MCF 10A (cell line): ENCODE measurements at regions not wholly inside any gene's neighbourhood (a gene's known extent, or its start where the extent isn't known, plus 50 kb on each side); places are given as distances from the start of the nearest gene placed in this dataset.

ENCODE experiments used
- BruUV-seq: library from RNA; stranded (reverse); fragments of 400-500 nt; replicated peaks from 2 replicates; lab custom pipeline; 2021; lab: Mats Ljungman, UMichigan
- CTCF ChIA-PET: fragments of 300-600 bp; sonication (Branson Sonifier 250); formaldehyde crosslinking; extraction: SDS; loops from one replicate; lab custom pipeline; 2021; ENCODE audit warnings: antibody characterized with exemption, inconsistent platforms; lab: Yijun Ruan, JAX
- POLR2A ChIA-PET: fragments of 300-600, 350-650 bp; sonication (Branson Sonifier 250); formaldehyde crosslinking; extraction: SDS; loops from one replicate; lab custom pipeline; 2020; ENCODE audit warnings: antibody characterized with exemption, inconsistent platforms; lab: Yijun Ruan, JAX
- DNase-seq: peaks from one replicate; pipeline ENCODE4 v3.0.0-alpha.2; 2018; ENCODE audit not compliant: unreplicated experiment
- H3K27ac Mint-ChIP-seq: one replicate; pipeline ENCODE4 v1.8.0; 2022; ENCODE audit warnings: mild to moderate bottlenecking, low read depth, mixed read lengths; ENCODE audit not compliant: unreplicated experiment
- H3K27me3 Mint-ChIP-seq: one replicate; pipeline ENCODE4 v1.8.0; 2022; ENCODE audit warnings: mixed read lengths; ENCODE audit not compliant: insufficient read depth, unreplicated experiment
- H3K36me3 Mint-ChIP-seq: one replicate; pipeline ENCODE4 v1.8.0; 2022; ENCODE audit warnings: mild to moderate bottlenecking, moderate library complexity, mixed read lengths; ENCODE audit not compliant: insufficient read depth, unreplicated experiment
- H3K4me1 Mint-ChIP-seq: one replicate; pipeline ENCODE4 v1.8.0; 2022; ENCODE audit warnings: mixed read lengths; ENCODE audit not compliant: insufficient read depth, unreplicated experiment
- H3K4me3 Mint-ChIP-seq: one replicate; pipeline ENCODE4 v1.8.0; 2022; ENCODE audit warnings: mild to moderate bottlenecking, moderate library complexity, mixed read lengths; ENCODE audit not compliant: unreplicated experiment
- H3K9me3 Mint-ChIP-seq: one replicate; pipeline ENCODE4 v1.8.0; 2022; ENCODE audit warnings: mixed read lengths; ENCODE audit not compliant: unreplicated experiment
- intact Hi-C: fragments of 100-400 bp; cut with micrococcal nuclease; formaldehyde crosslinking; loops from 2 replicates; pipeline ENCODE4 v1.14.1; 2022
- TF ChIP-seq, protein P1 (sequence below): fragments of 200-600 bp; IDR thresholded peaks from one replicate; pipeline ENCODE4 v1.8.0; 2022; ENCODE audit warnings: antibody characterized with exemption, mild to moderate bottlenecking; ENCODE audit not compliant: unreplicated experiment

DNA sequence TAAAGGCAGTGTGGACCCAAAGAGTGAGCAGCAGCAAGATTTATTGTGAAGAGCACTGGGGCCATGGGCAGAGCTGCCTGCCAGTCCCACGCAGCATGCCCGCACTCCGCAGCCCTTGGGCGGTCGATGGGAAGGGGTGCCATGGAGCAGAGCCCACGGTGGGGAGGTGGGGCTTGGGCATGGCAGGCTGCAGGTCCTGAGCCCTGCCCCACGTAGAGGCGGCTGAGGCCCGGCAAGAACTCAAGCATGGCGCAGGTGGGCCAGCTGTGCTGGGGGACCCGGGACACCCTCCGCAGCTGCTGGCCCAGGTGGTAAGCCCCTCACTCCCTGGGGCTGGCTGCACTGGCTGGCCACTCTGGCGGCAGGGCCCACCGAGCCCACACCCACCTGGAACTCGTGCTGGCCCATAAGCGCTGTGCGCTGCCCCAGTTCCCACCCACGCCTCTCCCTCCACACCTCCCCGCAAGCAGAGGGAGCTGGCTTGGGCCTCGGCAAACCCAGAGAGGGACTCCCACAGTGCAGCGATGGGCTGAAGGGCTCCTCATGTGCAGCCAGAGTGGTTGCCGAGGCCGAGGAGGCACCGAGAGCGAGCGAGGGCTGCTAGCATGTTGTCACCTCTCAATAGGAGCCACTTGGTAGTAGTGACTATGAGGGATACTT lies 1218.8 kb upstream of the EPHA6 start:
- TF ChIP-seq, protein P1, sequence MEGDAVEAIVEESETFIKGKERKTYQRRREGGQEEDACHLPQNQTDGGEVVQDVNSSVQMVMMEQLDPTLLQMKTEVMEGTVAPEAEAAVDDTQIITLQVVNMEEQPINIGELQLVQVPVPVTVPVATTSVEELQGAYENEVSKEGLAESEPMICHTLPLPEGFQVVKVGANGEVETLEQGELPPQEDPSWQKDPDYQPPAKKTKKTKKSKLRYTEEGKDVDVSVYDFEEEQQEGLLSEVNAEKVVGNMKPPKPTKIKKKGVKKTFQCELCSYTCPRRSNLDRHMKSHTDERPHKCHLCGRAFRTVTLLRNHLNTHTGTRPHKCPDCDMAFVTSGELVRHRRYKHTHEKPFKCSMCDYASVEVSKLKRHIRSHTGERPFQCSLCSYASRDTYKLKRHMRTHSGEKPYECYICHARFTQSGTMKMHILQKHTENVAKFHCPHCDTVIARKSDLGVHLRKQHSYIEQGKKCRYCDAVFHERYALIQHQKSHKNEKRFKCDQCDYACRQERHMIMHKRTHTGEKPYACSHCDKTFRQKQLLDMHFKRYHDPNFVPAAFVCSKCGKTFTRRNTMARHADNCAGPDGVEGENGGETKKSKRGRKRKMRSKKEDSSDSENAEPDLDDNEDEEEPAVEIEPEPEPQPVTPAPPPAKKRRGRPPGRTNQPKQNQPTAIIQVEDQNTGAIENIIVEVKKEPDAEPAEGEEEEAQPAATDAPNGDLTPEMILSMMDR = no peak
- DNase-seq = no peak
- Mint-ChIP-seq H3K36me3 (no peaks in the 10 kb centered on the region), H3K27me3 (peaks cover 12% of the 10 kb centered on the region), H3K9me3 (no peaks in the 10 kb centered on the region), H3K4me3 (no peak overlapping the region), H3K27ac (no peak overlapping the region), H3K4me1 (no peaks in the 10 kb centered on the region)
- no TSS peak for BruUV-seq
- ChIA-PET POLR2A (no interaction called here), CTCF (no interaction called here)
- intact Hi-C loops = no loop called here

DNA sequence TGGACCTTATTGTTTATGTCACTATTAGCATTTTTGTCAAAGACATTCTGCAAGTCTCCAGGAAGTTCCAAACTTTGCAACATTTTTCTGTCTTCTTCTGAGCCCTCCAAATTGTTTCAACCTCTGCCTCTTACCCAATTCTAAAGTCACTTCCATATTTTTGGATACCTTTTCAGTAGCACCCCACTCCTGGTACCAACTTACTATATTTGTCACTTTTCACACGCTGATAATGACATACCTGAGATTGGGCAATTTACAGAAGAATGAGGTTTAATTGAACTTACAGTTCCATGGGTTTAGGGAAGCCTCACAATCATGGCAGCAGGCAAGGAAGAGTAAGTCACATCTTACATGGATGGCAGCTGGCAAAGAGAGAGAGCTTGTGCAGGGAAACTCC lies 1206.5 kb upstream of the EPHA6 start:
- BruUV-seq = no TSS peak
- DNase-seq = no peak
- CTCF ChIA-PET = no interaction called here

DNA sequence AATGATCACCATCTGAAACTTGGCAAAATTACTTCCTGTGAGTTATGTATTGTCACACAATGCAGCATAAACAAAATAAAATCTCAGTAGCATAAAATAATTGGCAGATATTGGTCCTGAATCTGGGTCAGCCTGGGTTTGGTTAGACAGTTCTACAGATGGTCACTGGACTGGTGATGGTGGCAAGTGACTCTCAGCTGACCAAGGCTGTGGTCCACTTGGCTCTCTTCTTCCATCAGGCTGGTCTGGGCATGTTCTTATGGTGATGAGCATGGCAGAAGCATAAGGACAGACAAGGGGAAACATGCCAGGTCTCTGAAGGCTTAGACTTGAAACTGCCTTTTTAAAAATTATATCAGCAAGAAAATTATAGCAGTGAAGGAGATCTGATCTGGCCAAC lies 1205.0 kb upstream of the EPHA6 start:
- ChIA-PET POLR2A (no interaction called here), CTCF (no interaction called here)
- Mint-ChIP-seq H3K27me3 (peaks cover 36% of the 10 kb centered on the region), H3K4me3 (no peak overlapping the region), H3K9me3 (peaks cover 10% of the 10 kb centered on the region), H3K36me3 (no peaks in the 10 kb centered on the region), H3K4me1 (no peaks in the 10 kb centered on the region), H3K27ac (no peak overlapping the region)
- DNase-seq = no peak
- intact Hi-C loops = no loop called here
- TF ChIP-seq, protein P1 = no peak
- BruUV-seq = no TSS peak

More for the DNA sequence above, 1206.5 kb upstream of the EPHA6 start:
- Mint-ChIP-seq H3K4me3 (no peak overlapping the region), H3K27me3 (peaks cover 49% of the 10 kb centered on the region), H3K36me3 (no peaks in the 10 kb centered on the region), H3K27ac (no peak overlapping the region), H3K4me1 (no peaks in the 10 kb centered on the region), H3K9me3 (peaks cover 10% of the 10 kb centered on the region)
- POLR2A ChIA-PET = no interaction called here
- TF ChIP-seq, protein P1 = no peak
- intact Hi-C loops = no loop called here

DNA sequence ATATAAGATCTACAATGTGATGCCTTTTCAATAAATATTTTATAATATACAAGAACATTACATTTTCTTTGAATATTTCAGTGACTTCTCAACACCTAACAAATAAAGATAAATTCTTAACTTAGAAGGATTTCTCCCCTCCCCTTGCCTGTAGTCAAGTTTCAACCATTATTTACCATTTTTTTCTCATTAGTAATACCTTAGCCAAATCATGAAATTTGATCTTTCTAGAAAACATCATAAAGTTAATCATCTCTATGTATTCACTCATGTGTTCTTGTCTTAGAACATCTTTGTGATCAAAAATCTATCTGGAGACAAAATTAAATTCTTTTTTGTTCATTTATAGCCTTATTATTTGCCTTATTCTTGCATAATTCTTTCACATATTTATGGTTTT lies 1201.8 kb upstream of the EPHA6 start:
- Mint-ChIP-seq H3K4me1 (no peaks in the 10 kb centered on the region), H3K4me3 (no peak overlapping the region), H3K27ac (no peak overlapping the region), H3K9me3 (no peaks in the 10 kb centered on the region), H3K36me3 (no peaks in the 10 kb centered on the region), H3K27me3 (peaks cover 56% of the 10 kb centered on the region)
- DNase-seq = no peak
- ChIA-PET POLR2A (interaction anchor here (0.7 kb wide), 2 partner anchors 302 to 878 kb away, joined by 3 read pairs; no protein-coding TSS in a partner anchor), CTCF (interaction anchor here (0.6 to 0.7 kb wide), 2 partner anchors 765 to 1230 kb away, joined by 3 to 4 read pairs; no protein-coding TSS in a partner anchor)
- BruUV-seq = no TSS peak
- intact Hi-C loops = no loop called here
- TF ChIP-seq, protein P1 = no peak
